OCI-LY1 (cell line): ENCODE measurements at regions not wholly inside any gene's neighbourhood (a gene's known extent, or its start where the extent isn't known, plus 50 kb on each side); places are given as distances from the start of the nearest gene placed in this dataset.

Experiments used
- EZH2 ChIP-seq: fragments of 200-600 bp; sonication (generic), shearing (Covaris generic); IDR thresholded peaks from 2 replicates; pipeline ENCODE4 v1.8.0; 2017; ENCODE audit warnings: borderline replicate concordance, mixed run types, mild to moderate bottlenecking, antibody characterized with exemption, low read length, moderate library complexity, mixed read lengths
- TF ChIP-seq, protein P1 (sequence below): fragments of 200-600 bp; sonication (generic), shearing (Covaris generic); IDR thresholded peaks from 2 replicates; pipeline ENCODE4 v1.5.1; 2017; ENCODE audit warnings: mild to moderate bottlenecking, antibody characterized with exemption, low read length, moderate library complexity, mixed read lengths

DNA sequence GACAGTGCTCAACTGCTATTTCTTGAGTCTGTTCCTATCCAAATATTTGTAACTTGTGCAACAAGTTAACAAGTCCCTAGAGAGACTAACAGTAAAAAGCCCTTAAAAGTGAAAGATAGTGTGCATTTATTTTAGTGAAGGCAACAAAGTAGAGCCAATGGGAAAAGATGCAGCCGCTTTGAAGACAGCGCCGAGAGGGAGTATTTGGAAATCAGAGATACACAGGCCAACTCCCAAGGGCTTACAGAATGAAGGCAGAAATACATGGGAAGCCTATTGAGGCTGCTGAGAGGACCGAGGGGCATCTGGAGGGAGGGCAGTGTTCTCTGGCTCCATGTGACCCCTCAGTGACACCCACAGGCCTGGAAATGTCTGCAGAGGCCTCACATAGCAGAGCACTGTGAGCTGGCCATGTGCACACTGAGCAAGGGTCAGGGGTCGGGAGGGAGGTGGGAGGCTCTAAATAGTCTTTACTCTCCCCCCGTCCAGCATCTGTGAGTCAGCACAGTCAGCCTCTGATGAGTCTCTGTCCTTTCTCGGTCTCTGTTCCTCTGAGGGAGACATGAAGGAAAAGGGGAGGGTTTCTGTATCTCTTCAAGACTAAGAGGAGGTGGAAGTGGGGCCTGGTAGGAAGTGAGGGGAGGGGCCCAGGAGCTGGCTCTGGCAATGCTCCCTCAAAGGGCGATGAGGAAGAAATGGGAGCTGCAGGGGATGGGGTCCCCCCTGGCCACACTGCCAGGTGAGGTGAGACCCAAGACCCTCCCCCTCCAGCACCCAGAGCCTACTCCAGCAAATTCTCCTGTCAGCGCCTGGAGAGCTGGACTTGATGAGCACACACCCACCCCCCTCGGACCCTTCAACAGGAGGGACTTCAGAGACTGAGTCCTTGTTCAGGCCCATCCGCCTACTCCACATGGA is 133.6 kb downstream of the SP3 start:
- TF ChIP-seq, protein P1, sequence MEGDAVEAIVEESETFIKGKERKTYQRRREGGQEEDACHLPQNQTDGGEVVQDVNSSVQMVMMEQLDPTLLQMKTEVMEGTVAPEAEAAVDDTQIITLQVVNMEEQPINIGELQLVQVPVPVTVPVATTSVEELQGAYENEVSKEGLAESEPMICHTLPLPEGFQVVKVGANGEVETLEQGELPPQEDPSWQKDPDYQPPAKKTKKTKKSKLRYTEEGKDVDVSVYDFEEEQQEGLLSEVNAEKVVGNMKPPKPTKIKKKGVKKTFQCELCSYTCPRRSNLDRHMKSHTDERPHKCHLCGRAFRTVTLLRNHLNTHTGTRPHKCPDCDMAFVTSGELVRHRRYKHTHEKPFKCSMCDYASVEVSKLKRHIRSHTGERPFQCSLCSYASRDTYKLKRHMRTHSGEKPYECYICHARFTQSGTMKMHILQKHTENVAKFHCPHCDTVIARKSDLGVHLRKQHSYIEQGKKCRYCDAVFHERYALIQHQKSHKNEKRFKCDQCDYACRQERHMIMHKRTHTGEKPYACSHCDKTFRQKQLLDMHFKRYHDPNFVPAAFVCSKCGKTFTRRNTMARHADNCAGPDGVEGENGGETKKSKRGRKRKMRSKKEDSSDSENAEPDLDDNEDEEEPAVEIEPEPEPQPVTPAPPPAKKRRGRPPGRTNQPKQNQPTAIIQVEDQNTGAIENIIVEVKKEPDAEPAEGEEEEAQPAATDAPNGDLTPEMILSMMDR, result no peak
- TF ChIP-seq EZH2, result no peak
